ENCODE measurements at regions not wholly inside any gene's neighbourhood (a gene's known extent, or its start where the extent isn't known, plus 50 kb on each side); places are given as distances from the start of the nearest gene placed in this dataset.

DNA sequence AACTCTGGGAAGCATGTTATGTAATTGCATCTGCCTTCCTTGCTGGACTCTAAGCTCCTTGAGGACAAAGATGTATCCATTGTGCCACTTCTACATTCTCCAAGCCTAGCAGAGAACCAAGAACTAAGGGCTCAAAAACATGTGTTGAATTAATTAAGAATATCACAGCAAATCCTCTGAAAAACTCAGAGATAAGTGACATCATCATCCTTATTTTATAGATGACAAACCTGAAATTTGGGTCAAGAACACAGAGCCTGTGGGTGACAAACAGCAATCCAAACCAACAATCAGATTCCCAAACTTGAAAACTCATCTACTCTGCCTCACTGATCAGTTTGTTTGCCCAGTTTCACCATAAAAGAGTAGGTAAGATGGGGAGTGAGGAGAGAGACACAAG lies 503.6 kb upstream of the LRRN3 start:
- ATAC-seq (ENCODE audit: low read depth) (no peak), DNase-seq (no peak)
- Mint-ChIP-seq H3K27me3 (no peaks in the 10 kb centered on the region), H3K4me1 (no peaks in the 10 kb centered on the region), H3K27ac (no peak overlapping the region), H3K36me3 (ENCODE audit: low read depth) (no peaks in the 10 kb centered on the region), H3K9me3 (no peaks in the 10 kb centered on the region), H3K4me3 (no peak overlapping the region)
- POLR2A ChIA-PET, result no interaction called here
- intact Hi-C loops (cut with micrococcal nuclease), result no loop called here
- CTCF ChIA-PET, result no interaction called here
- TF ChIP-seq, protein P1, sequence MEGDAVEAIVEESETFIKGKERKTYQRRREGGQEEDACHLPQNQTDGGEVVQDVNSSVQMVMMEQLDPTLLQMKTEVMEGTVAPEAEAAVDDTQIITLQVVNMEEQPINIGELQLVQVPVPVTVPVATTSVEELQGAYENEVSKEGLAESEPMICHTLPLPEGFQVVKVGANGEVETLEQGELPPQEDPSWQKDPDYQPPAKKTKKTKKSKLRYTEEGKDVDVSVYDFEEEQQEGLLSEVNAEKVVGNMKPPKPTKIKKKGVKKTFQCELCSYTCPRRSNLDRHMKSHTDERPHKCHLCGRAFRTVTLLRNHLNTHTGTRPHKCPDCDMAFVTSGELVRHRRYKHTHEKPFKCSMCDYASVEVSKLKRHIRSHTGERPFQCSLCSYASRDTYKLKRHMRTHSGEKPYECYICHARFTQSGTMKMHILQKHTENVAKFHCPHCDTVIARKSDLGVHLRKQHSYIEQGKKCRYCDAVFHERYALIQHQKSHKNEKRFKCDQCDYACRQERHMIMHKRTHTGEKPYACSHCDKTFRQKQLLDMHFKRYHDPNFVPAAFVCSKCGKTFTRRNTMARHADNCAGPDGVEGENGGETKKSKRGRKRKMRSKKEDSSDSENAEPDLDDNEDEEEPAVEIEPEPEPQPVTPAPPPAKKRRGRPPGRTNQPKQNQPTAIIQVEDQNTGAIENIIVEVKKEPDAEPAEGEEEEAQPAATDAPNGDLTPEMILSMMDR (IDR thresholded peaks at IDR 0.05), result no peak

DNA sequence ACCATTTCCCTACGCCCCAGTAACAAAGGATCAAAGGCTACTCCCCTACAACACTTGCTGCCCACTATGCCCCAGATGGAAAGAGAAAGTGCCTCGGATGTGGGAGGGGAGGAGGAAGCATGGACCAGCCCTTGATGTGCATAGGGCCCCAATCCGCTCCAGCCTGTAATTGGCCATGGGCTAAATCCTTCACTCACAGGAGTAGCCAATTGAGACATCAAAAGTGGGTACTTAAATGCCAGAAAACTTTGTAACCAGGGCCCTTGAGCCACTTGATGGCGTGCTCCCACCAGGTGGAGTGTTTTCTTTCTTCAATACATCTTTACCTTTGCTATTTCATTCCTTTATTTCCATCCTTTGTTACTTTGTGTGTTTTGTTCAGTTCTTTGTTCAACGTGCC lies 500.5 kb upstream of the LRRN3 start:
- no peaks in the 10 kb centered on the region for H3K27me3 Mint-ChIP-seq
- ChIA-PET POLR2A (no interaction called here), CTCF (no interaction called here)
- H3K4me1 Mint-ChIP-seq, result no peaks in the 10 kb centered on the region
- no peak overlapping the region for H3K27ac Mint-ChIP-seq
- no peak for ATAC-seq (ENCODE audit: low read depth)
- H3K4me3 Mint-ChIP-seq, result no peak overlapping the region
- H3K36me3 Mint-ChIP-seq (ENCODE audit: low read depth), result no peaks in the 10 kb centered on the region
- H3K9me3 Mint-ChIP-seq, result no peaks in the 10 kb centered on the region
- TF ChIP-seq, protein P1 (IDR thresholded peaks at IDR 0.05), result no peak
- no peak for DNase-seq
- intact Hi-C loops (cut with micrococcal nuclease), result loop anchor here (1.0 to 2.0 kb wide), 2 partner anchors 508 to 896 kb away; no protein-coding TSS in a partner anchor

DNA sequence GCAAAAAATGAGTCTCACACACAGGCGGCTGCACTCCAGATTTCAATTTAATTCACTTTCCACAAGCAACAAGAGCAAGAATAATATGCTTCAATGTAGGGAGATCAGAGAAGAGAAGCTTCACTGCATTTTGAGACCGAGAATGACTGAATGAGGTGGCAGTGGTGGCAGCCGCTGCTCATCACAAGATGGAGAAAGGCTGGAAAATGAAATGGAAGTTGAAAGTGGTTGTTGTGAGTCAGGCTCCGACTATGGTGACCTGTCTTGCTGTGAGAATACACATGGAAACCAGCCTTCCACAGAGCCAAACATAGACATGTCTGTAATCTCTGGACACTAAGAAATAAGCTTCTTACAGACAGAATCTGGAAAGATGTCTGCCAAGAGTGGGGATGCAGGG lies 499.6 kb upstream of the LRRN3 start:
- Mint-ChIP-seq H3K27me3 (no peaks in the 10 kb centered on the region), H3K4me3 (no peak overlapping the region), H3K36me3 (ENCODE audit: low read depth) (no peaks in the 10 kb centered on the region), H3K27ac (no peak overlapping the region), H3K4me1 (no peaks in the 10 kb centered on the region), H3K9me3 (no peaks in the 10 kb centered on the region)
- TF ChIP-seq, protein P1 (IDR thresholded peaks at IDR 0.05), result no peak
- POLR2A ChIA-PET, result no interaction called here
- ATAC-seq (ENCODE audit: low read depth) (no peak), DNase-seq (no peak)
- CTCF ChIA-PET, result interaction anchor here (0.8 kb wide), 1 partner anchor 500 kb away, joined by 3 read pairs; the partner anchor contains the start of gene LRRN3
- intact Hi-C loops (cut with micrococcal nuclease), result loop anchor here (2.0 kb wide), 1 partner anchor 895 kb away; no protein-coding TSS in a partner anchor

DNA sequence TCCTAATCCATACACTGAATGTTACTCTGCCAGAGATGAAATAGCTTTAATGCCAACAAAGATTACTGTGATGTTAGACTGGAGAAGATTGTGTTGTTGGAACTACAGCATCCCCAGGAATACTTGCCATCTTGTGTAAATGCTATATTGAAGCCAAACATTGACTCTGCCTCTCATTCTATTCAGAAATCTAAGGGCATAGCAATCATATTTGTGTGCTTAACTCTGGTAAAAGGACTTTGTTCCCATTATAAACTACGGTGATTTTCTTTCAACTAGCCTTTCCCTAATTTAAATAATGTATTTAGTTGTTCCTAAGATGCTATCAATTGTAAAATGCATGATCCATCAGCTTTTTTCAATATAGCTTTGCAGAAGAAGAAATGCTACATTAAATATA lies 498.4 kb upstream of the LRRN3 start:
- TF ChIP-seq, protein P1 (IDR thresholded peaks at IDR 0.05), result no peak
- no peaks in the 10 kb centered on the region for H3K36me3 Mint-ChIP-seq (ENCODE audit: low read depth)
- ChIA-PET CTCF (no interaction called here), POLR2A (no interaction called here)
- no peaks in the 10 kb centered on the region for H3K27me3 Mint-ChIP-seq
- intact Hi-C loops (cut with micrococcal nuclease), result no loop called here
- no peaks in the 10 kb centered on the region for H3K4me1 Mint-ChIP-seq
- H3K4me3 Mint-ChIP-seq, result no peak overlapping the region
- DNase-seq, result no peak
- ATAC-seq (ENCODE audit: low read depth), result no peak
- no peak overlapping the region for H3K27ac Mint-ChIP-seq
- H3K9me3 Mint-ChIP-seq, result no peaks in the 10 kb centered on the region

DNA sequence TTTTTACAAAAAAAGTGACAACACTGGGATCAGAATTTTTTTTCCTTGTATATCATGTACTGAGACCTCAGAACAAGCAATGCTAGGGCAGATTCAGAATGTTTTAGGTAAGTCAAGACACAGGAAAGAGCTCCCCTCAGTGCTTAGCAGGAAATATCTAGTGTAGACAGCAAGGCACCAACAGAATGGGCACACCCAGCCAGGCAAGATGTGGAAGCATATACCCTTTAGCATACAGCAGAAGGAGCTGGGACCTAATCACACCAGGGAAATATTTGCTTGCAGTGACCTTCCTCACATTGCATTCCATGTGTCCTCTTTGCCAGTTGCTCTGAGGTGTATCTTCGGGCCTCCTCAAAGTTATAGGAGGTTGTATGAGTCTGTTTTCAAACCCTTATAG lies 497.6 kb upstream of the LRRN3 start:
- CTCF ChIA-PET, result no interaction called here
- intact Hi-C loops (cut with micrococcal nuclease), result no loop called here
- Mint-ChIP-seq H3K36me3 (ENCODE audit: low read depth) (no peaks in the 10 kb centered on the region), H3K27me3 (no peaks in the 10 kb centered on the region), H3K4me1 (no peaks in the 10 kb centered on the region), H3K4me3 (no peak overlapping the region), H3K27ac (no peak overlapping the region), H3K9me3 (no peaks in the 10 kb centered on the region)
- ATAC-seq (ENCODE audit: low read depth) (no peak), DNase-seq (no peak)
- TF ChIP-seq, protein P1 (IDR thresholded peaks at IDR 0.05), result no peak
- POLR2A ChIA-PET, result no interaction called here
